ENCODE measurements at regions not wholly inside any gene's neighbourhood (a gene's known extent, or its start where the extent isn't known, plus 50 kb on each side); places are given as distances from the start of the nearest gene placed in this dataset.

GRCh38 chr6:23465912-23466311, 660.1 kb upstream of the NRSN1 start:
- H3K27me3 ChIP-seq, result no peaks in the 10 kb centered on the region
- H3K4me3 ChIP-seq, result no peak overlapping the region
- DNase-seq, result no peak
- intact Hi-C loops (cut with DNase I), result no loop called here
- 48 to 66% (median 62%) methylated on average over 1 of the region's 1 CpG for WGBS, 4 donors
- TF ChIP-seq, protein P1, sequence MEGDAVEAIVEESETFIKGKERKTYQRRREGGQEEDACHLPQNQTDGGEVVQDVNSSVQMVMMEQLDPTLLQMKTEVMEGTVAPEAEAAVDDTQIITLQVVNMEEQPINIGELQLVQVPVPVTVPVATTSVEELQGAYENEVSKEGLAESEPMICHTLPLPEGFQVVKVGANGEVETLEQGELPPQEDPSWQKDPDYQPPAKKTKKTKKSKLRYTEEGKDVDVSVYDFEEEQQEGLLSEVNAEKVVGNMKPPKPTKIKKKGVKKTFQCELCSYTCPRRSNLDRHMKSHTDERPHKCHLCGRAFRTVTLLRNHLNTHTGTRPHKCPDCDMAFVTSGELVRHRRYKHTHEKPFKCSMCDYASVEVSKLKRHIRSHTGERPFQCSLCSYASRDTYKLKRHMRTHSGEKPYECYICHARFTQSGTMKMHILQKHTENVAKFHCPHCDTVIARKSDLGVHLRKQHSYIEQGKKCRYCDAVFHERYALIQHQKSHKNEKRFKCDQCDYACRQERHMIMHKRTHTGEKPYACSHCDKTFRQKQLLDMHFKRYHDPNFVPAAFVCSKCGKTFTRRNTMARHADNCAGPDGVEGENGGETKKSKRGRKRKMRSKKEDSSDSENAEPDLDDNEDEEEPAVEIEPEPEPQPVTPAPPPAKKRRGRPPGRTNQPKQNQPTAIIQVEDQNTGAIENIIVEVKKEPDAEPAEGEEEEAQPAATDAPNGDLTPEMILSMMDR (IDR thresholded peaks at IDR 0.05), result no peak
- no peak for TF ChIP-seq POLR2A (IDR thresholded peaks at IDR 0.05)
- no peaks in the 10 kb centered on the region for H3K36me3 ChIP-seq
- no peaks in the 10 kb centered on the region for H3K4me1 ChIP-seq
- ATAC-seq, result no peak
- no peaks in the 10 kb centered on the region for H3K9me3 ChIP-seq
- H3K27ac ChIP-seq, result no peak overlapping the region

DNA sequence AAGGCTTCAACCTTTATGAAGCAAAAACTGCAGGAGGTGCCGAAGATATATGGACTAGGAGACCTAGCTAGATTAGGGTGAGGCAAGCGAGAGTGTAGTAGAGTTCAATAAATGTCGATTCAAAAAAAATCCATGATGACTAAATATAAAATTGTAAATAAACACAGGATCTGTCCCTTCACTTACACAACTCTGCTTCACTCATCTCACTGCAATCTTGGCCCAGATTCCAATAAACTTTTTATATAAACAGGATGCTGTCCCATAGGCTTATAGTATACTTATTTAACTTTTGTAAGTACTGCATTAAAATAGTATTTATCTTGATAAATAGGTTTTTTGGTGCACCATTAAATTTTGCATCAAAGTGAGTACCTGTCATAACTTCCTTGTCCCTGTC, 648.4 kb upstream of the NRSN1 start:
- no peak for ATAC-seq
- intact Hi-C loops (cut with DNase I), result no loop called here
- Histone ChIP-seq H3K4me1 (no peaks in the 10 kb centered on the region), H3K4me3 (no peak overlapping the region), H3K27me3 (no peaks in the 10 kb centered on the region), H3K36me3 (no peaks in the 10 kb centered on the region), H3K9me3 (peaks cover 0 to 13% (median 0%) of the 10 kb centered on the region in 12 donors), H3K27ac (no peak overlapping the region)
- 83 to 90% (median 87%) methylated on average over 3 of the region's 3 CpGs for WGBS, 4 donors
- TF ChIP-seq POLR2A (IDR thresholded peaks at IDR 0.05), result no peak
- TF ChIP-seq, protein P1 (IDR thresholded peaks at IDR 0.05), result no peak
- no peak for DNase-seq

DNA sequence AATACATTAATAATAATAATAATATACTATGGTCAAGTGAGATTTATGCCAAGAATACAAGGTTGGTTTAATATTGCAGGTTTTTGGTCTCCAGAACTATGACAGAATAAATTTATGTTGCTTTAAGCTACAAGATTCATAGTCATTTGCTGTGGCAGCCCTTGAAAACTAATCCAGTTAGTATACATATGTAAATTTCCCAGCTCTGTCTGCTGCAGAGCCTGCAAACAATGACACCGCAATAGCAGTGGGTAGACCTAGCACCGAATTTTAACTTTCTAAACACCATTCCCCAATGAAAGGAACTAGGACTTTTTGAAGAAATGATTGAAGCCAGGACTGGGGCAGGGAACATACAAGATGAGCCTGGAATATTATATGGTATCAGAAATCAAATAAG, 647.7 kb upstream of the NRSN1 start:
- Histone ChIP-seq H3K36me3 (no peaks in the 10 kb centered on the region), H3K9me3 (peaks cover 0 to 12% (median 0%) of the 10 kb centered on the region in 12 donors), H3K4me3 (no peak overlapping the region), H3K27ac (no peak overlapping the region), H3K27me3 (no peaks in the 10 kb centered on the region), H3K4me1 (no peaks in the 10 kb centered on the region)
- intact Hi-C loops (cut with DNase I), result no loop called here
- ATAC-seq (no peak), DNase-seq (no peak)
- TF ChIP-seq, protein P1 (IDR thresholded peaks at IDR 0.05), result no peak
- no peak for TF ChIP-seq POLR2A (IDR thresholded peaks at IDR 0.05)
- WGBS, 4 donors, result 76 to 89% (median 83%) methylated on average over 2 of the region's 2 CpGs

GRCh38 chr6:23483896-23484295, 642.1 kb upstream of the NRSN1 start:
- no peak for ATAC-seq
- TF ChIP-seq, protein P1 (IDR thresholded peaks at IDR 0.05), result no peak
- TF ChIP-seq POLR2A (IDR thresholded peaks at IDR 0.05), result no peak

More at GRCh38 chr6:23483896-23484295, 642.1 kb upstream of the NRSN1 start:
- no peak overlapping the region for H3K4me3 ChIP-seq
- H3K4me1 ChIP-seq, result no peaks in the 10 kb centered on the region
- H3K27ac ChIP-seq, result no peak overlapping the region
- DNase-seq, result no peak
- no peaks in the 10 kb centered on the region for H3K27me3 ChIP-seq
- no peaks in the 10 kb centered on the region for H3K9me3 ChIP-seq
- H3K36me3 ChIP-seq, result no peaks in the 10 kb centered on the region
- intact Hi-C loops (cut with DNase I), result no loop called here
